HG03196 (cell line): ENCODE measurements at regions not wholly inside any gene's neighbourhood (a gene's known extent, or its start where the extent isn't known, plus 50 kb on each side); places are given as distances from the start of the nearest gene placed in this dataset.

Source experiments
- ATAC-seq: cut with Tn5 transposase; IDR thresholded peaks from one replicate; pipeline ENCODE4 v1.9.1; 2021; ENCODE audit not compliant: unreplicated experiment

GRCh38 chr4:24249972-24250371 lies 334.4 kb downstream of the DHX15 start:
- no peak for ATAC-seq

GRCh38 chr4:24248674-24249630 lies 335.4 kb downstream of the DHX15 start:
- no peak for ATAC-seq

GRCh38 chr4:24245491-24245820 lies 338.9 kb downstream of the DHX15 start:
- no peak for ATAC-seq

- ATAC-seq, result no peak
Observed at GRCh38 chr4:24244663-24245490, 339.5 kb downstream of the DHX15 start.

- ATAC-seq, result no peak
Observed at GRCh38 chr4:24243641-24244040, 340.7 kb downstream of the DHX15 start.

- ATAC-seq, result no peak
Observed at GRCh38 chr4:24241511-24241910, 342.8 kb downstream of the DHX15 start.

- ATAC-seq, result no peak
Observed at GRCh38 chr4:24240655-24241054, 343.7 kb downstream of the DHX15 start.

- no peak for ATAC-seq
Observed at GRCh38 chr4:24237709-24238108, 346.6 kb downstream of the DHX15 start.

GRCh38 chr4:24236532-24236931 lies 346.7 kb upstream of the PPARGC1A start:
- no peak for ATAC-seq

GRCh38 chr4:24236120-24236519 lies 346.3 kb upstream of the PPARGC1A start:
- ATAC-seq, result no peak

- no peak for ATAC-seq
Observed at GRCh38 chr4:24235618-24236017, 345.8 kb upstream of the PPARGC1A start.

GRCh38 chr4:24234288-24234848 lies 344.5 kb upstream of the PPARGC1A start:
- ATAC-seq, result no peak

GRCh38 chr4:24230955-24231354 lies 341.1 kb upstream of the PPARGC1A start:
- ATAC-seq, result no peak

- ATAC-seq, result no peak
Observed at GRCh38 chr4:24229978-24230377, 340.1 kb upstream of the PPARGC1A start.

- ATAC-seq, result no peak
Observed at GRCh38 chr4:24228692-24229091, 338.8 kb upstream of the PPARGC1A start.

GRCh38 chr4:24226667-24227066 lies 336.8 kb upstream of the PPARGC1A start:
- no peak for ATAC-seq

GRCh38 chr4:24226023-24226422 lies 336.2 kb upstream of the PPARGC1A start:
- no peak for ATAC-seq

GRCh38 chr4:24224446-24224845 lies 334.6 kb upstream of the PPARGC1A start:
- no peak for ATAC-seq

GRCh38 chr4:24219209-24219608 lies 329.4 kb upstream of the PPARGC1A start:
- no peak for ATAC-seq

GRCh38 chr4:24218566-24218965 lies 328.7 kb upstream of the PPARGC1A start:
- ATAC-seq, result no peak

GRCh38 chr4:24214796-24215195 lies 324.9 kb upstream of the PPARGC1A start:
- no peak for ATAC-seq

- ATAC-seq, result no peak
Observed at GRCh38 chr4:24213961-24214360, 324.1 kb upstream of the PPARGC1A start.
